ENCODE measurements at regions not wholly inside any gene's neighbourhood (a gene's known extent, or its start where the extent isn't known, plus 50 kb on each side); places are given as distances from the start of the nearest gene placed in this dataset.

DNA sequence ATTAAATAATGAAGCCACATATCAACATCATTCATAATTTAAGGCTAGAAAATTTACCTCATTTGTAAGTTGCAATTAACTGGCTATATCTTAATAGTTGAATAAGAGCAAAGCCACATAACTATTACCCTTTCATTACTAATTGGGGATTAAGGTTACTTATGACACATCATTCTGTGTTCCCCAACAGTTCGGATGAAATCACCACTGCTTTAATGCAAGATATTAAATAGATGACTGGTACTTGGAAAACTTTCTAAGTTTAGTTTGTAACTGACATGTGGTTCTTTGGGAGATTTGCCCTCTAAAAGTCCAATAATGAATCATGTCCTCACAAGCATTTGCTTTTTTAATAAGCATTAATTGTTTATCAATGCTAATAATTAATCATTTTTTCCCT, 109.1 kb downstream of the MTERF1 start:
- TF ChIP-seq, protein P1, sequence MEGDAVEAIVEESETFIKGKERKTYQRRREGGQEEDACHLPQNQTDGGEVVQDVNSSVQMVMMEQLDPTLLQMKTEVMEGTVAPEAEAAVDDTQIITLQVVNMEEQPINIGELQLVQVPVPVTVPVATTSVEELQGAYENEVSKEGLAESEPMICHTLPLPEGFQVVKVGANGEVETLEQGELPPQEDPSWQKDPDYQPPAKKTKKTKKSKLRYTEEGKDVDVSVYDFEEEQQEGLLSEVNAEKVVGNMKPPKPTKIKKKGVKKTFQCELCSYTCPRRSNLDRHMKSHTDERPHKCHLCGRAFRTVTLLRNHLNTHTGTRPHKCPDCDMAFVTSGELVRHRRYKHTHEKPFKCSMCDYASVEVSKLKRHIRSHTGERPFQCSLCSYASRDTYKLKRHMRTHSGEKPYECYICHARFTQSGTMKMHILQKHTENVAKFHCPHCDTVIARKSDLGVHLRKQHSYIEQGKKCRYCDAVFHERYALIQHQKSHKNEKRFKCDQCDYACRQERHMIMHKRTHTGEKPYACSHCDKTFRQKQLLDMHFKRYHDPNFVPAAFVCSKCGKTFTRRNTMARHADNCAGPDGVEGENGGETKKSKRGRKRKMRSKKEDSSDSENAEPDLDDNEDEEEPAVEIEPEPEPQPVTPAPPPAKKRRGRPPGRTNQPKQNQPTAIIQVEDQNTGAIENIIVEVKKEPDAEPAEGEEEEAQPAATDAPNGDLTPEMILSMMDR (conservative IDR thresholded peaks at IDR 0.05; ENCODE audit: low read length): no peak
- TF ChIP-seq EZH2phosphoT487 (IDR thresholded peaks at IDR 0.05; ENCODE audit: borderline replicate concordance): no peak
